ENCODE measurements at regions not wholly inside any gene's neighbourhood (a gene's known extent, or its start where the extent isn't known, plus 50 kb on each side); places are given as distances from the start of the nearest gene placed in this dataset.
A peak's percentile ranks its signal among the peaks of the same experiment; 100 is the strongest.

DNA sequence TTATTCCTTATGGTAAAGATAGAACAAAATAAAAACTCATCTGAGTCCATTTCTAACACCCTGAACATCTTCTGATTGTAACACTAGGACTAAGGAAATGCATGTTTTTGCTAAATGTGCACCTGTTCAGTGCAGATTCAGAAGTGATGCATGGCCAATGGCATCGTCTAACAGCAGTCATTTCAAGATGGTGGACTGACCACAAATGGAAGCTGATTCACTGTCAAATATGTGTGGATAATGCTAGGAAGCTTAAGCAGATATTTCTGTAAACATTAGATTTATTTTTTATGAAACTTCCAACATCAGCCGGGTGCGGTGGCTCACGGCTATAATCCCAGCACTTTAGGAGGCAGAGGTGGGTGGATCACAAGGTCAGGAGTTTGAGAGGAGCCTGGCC lies 394.8 kb downstream of the SAMD5 start:
- H3K4me3 Mint-ChIP-seq = no peak overlapping the region
- H3K9me3 Mint-ChIP-seq = no peaks in the 10 kb centered on the region
- DNase-seq = no peak
- ATAC-seq = no peak
- no peaks in the 10 kb centered on the region for H3K27me3 Mint-ChIP-seq
- no peaks in the 10 kb centered on the region for H3K4me1 Mint-ChIP-seq
- peak overlapping the region in 1 of 2 donors; percentile 59 for H3K27ac Mint-ChIP-seq

DNA sequence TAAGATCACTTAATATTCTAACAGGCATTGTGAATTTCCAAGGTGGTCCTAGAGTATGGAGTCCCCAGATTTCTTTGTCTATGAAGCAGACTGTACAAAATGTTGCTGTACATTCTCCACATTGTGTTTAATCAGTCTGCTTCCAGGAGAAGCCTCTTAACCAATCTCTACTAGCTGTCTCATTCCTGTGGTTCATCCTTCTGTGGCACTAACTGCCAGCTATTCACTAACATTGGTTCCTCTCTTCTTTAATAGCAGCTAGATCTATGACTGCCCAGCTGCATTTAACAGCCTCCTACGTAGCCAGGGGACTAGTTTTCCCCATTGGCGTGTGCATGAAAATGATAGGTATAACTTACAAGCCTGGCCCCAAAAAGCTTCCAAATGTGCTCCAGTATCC lies 395.4 kb downstream of the SAMD5 start:
- Mint-ChIP-seq H3K4me3 (no peak overlapping the region), H3K9me3 (no peaks in the 10 kb centered on the region), H3K27me3 (no peaks in the 10 kb centered on the region), H3K27ac (peak overlapping the region in 1 of 2 donors; percentile 49), H3K4me1 (no peaks in the 10 kb centered on the region)
- DNase-seq (no peak), ATAC-seq (no peak)

DNA sequence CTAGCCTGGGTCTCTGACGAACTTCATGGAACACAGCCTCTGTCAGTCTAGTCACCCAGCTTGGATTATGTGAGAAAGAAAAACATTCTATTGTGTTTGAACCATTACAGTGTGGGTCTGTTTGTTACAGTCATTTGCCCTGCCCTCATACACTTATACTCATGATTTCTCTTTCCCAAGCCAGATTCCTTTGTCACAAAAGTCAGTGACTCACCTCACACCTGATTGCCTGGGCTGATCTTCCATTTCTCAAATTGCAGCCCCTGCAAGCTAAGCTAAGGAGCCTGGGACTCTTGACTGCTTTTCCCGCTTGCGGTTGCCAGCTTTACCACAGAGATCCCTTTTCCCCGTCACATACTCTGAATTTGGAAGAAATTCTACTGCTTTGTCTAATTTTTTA lies 395.9 kb downstream of the SAMD5 start:
- Mint-ChIP-seq H3K9me3 (no peaks in the 10 kb centered on the region), H3K27ac (peak overlapping the region in 1 of 2 donors; percentile 49), H3K4me3 (no peak overlapping the region), H3K27me3 (no peaks in the 10 kb centered on the region), H3K4me1 (no peaks in the 10 kb centered on the region)
- no peak for ATAC-seq
- DNase-seq = no peak

DNA sequence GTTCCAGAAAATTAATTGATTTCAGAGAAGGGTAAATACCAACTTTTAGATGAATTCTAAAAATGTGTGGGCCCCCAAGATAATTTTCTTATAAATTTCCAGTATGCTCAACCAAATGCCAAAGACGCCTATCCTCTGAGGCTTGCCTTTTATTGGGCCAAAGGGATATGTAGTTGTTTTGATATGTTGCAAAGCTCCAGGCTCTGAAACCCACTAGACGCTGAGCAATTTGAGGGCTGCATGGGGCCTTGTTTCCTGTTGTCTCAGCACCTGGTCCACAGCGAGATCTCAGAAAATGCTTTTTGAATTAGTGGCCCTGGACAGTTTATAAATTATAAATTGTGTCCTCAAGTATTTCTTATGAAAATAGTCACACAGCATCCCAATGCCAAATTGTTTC lies 397.2 kb downstream of the SAMD5 start:
- DNase-seq (no peak), ATAC-seq (no peak)
- H3K27me3 Mint-ChIP-seq = no peaks in the 10 kb centered on the region
- H3K4me3 Mint-ChIP-seq = no peak overlapping the region
- H3K9me3 Mint-ChIP-seq = no peaks in the 10 kb centered on the region
- no peak overlapping the region for H3K27ac Mint-ChIP-seq
- H3K4me1 Mint-ChIP-seq = no peaks in the 10 kb centered on the region

DNA sequence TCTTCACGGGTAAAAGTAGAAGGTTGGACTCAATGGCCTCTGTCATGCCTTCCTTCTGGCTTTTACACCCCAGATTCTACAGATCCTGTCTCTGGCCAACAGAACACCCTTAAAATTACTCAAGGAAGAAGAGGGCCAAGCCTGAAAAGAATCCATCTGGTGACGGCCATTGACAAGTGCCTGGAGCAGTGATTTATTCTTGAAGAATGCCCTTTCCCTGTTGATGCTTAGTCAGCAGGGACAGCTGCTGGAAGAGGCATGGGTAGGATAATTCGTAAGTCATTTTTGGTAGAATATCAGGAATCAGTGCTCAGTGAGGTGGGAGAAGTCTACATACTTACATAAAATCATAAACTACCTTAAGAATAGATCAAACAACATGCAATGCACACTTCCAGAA lies 397.9 kb downstream of the SAMD5 start:
- no peak for DNase-seq
- no peaks in the 10 kb centered on the region for H3K27me3 Mint-ChIP-seq
- H3K4me3 Mint-ChIP-seq = no peak overlapping the region
- no peak overlapping the region for H3K27ac Mint-ChIP-seq
- no peak for ATAC-seq
- no peaks in the 10 kb centered on the region for H3K4me1 Mint-ChIP-seq
- H3K9me3 Mint-ChIP-seq = no peaks in the 10 kb centered on the region

DNA sequence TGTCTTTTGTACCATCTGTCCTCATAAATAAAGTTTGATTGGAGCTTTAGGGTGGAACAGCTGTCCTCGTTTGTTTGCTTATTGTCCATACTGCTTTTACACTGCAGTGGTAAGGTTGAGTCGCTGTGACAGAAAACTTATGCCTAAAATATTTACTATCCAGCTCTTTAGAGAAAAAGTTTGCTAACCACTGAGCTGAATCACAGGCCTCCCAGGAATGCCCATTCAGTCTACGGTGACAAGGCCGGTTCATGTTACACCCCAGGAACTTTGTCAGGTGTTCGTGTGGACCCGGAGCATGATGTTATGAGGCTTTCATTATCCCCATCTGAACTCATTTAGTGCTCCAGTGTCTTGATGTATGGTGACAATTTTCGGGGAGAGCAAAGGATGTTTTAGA lies 401.1 kb downstream of the SAMD5 start:
- Mint-ChIP-seq H3K4me3 (no peak overlapping the region), H3K4me1 (no peaks in the 10 kb centered on the region), H3K27ac (no peak overlapping the region), H3K27me3 (no peaks in the 10 kb centered on the region), H3K9me3 (no peaks in the 10 kb centered on the region)
- DNase-seq (no peak), ATAC-seq (no peak)

DNA sequence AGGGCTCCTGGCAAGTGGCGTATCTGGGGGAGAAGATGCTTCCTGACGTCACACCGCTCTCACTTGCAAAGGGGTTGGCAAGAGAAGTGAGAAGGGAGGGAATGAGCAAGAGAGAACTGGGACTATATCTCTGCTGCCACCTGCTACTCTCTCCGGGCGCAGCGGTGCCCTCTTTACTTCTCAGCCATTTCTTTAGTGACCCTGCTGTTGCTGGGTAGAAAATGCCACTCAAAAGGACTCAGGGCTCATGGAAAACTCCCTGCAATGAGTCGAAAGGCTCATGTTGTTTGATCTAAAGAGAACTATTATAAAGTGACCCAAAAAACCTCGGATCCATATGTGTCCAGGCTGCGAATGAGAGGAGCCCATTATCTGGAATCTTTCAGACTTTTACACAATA lies 401.8 kb downstream of the SAMD5 start:
- ATAC-seq = no peak
- no peak for DNase-seq
- no peaks in the 10 kb centered on the region for H3K9me3 Mint-ChIP-seq
- no peaks in the 10 kb centered on the region for H3K27me3 Mint-ChIP-seq
- H3K27ac Mint-ChIP-seq = no peak overlapping the region
- no peak overlapping the region for H3K4me3 Mint-ChIP-seq
- no peaks in the 10 kb centered on the region for H3K4me1 Mint-ChIP-seq

DNA sequence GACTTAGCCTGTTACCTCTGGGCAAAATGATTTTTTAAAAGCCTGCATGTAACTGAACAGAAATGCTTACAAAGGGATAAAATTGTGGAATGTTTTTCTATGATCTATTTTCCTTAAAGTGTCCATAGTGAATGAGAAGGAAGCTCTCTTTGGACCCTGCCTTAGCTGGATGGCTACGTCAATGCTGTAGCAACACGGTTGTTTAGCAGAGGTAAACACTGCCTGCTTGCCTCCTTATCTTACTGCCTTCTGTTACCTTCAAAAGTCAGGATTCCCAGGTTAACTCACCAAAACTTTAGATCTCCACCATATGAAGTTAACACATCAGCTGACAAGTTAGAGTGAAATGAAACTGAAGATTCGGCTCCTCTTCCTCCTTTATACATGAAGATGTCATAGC lies 402.6 kb downstream of the SAMD5 start:
- Mint-ChIP-seq H3K4me3 (no peak overlapping the region), H3K9me3 (no peaks in the 10 kb centered on the region), H3K4me1 (no peaks in the 10 kb centered on the region), H3K27ac (no peak overlapping the region), H3K27me3 (no peaks in the 10 kb centered on the region)
- ATAC-seq (no peak), DNase-seq (no peak)

DNA sequence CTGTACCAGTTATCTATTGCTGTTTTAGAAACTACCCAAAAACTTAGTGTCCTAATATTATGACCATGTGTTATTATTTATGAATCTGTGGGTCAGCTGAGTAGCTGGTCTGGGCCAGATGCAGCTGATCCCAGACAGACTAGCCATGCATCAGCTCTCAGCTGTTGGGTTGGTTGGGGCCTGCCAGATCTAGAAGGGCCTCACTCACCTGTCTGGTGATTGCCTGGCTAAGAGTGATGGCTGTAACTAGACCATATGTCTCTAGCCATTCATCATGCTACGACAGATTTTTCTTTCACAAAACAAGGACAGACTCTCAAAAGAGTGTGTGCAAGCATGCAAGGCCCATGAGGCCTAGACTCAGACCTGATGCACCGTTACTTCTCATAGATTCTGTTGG lies 403.2 kb downstream of the SAMD5 start:
- ATAC-seq = no peak
- DNase-seq = no peak
- H3K4me1 Mint-ChIP-seq = no peaks in the 10 kb centered on the region
- H3K27ac Mint-ChIP-seq = no peak overlapping the region
- no peak overlapping the region for H3K4me3 Mint-ChIP-seq
- H3K27me3 Mint-ChIP-seq = no peaks in the 10 kb centered on the region
- no peaks in the 10 kb centered on the region for H3K9me3 Mint-ChIP-seq

DNA sequence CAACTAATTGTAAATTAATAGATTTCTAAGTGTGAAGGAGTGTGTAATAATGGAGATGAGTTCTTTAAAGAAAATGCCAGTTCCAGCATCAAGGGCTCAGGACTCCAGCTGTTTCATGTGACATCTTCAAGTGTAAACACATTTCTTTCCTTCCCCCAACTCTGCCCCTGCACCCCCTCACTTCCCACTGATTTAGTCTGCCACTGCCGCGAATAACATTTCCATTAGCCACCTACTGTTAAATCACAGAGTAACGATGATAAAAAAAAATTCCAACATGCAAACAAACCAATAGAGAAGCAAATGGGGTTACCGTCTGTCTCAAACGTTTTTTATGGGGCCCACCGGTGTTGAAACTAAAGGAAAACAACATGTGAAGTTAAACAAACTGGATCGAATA lies 414.3 kb downstream of the SAMD5 start:
- Mint-ChIP-seq H3K9me3 (peaks cover 0 to 31% of the 10 kb centered on the region in 2 donors), H3K4me3 (no peak overlapping the region), H3K27me3 (no peaks in the 10 kb centered on the region), H3K27ac (no peak overlapping the region), H3K4me1 (no peaks in the 10 kb centered on the region)
- DNase-seq (no peak), ATAC-seq (no peak)

DNA sequence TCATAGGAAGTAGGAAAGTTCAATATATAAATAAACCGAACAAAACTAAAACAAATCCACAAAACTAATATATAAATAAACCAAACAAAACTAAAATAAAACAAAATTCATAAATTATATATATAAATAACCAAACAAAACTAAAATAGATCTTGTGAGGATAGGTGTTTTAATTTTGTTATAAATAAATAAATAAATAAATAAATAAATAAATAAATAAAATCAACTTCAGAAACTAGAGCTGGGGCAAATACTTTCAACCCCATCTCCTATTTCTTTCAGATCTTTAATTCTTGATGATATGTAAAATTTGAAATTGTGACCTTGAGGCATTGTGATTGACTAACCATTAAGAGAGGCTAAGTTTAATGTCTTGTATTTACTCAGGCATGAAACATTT lies 416.1 kb downstream of the SAMD5 start:
- Mint-ChIP-seq H3K4me3 (no peak overlapping the region), H3K27ac (no peak overlapping the region), H3K4me1 (no peaks in the 10 kb centered on the region), H3K9me3 (peaks cover 8 to 36% of the 10 kb centered on the region in 2 donors), H3K27me3 (peaks cover 6% of the 10 kb centered on the region)
- no peak for ATAC-seq
- no peak for DNase-seq

DNA sequence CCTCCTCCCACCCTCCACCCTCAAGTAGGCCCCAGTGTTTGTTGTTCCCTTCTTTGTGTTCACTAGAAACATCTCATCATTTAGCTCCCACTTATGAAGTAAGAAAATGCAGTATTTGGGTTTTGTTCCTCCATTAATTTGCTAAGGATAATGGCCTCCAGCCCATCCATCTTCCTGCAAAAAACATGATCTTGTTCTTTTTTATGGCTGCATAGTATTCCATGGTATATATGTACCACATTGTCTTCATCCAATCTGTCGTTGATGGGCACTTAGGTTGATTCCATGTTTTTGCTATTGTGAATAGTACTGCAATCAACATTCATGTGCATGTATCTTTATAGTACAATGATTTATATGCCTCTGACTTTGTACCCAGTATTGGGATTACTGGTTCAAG lies 416.8 kb upstream of the SASH1 start:
- DNase-seq = no peak
- H3K9me3 Mint-ChIP-seq = peaks cover 8 to 36% of the 10 kb centered on the region in 2 donors
- ATAC-seq = no peak
- H3K4me1 Mint-ChIP-seq = no peaks in the 10 kb centered on the region
- H3K27ac Mint-ChIP-seq = no peak overlapping the region
- H3K27me3 Mint-ChIP-seq = peaks cover 6% of the 10 kb centered on the region
- no peak overlapping the region for H3K4me3 Mint-ChIP-seq

DNA sequence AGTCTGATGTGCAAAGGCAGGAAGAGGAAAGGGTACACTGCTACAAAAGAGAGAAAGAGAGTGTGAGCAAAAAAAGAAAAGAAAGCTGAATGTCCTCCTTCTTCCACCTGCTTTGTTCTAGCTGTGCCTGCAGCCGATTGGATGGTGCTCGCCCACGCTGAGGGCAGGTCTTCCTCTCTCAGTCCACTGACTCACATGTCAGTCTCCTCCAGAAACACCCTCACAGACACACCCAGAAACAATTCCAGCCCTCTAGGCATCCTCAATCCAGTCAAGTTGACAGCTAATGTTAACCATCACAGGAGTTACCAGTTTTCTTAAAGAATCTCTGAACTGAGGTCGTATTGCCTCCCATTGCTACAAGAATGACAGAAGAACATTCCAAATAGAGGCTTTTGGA lies 411.9 kb upstream of the SASH1 start:
- Mint-ChIP-seq H3K4me1 (no peaks in the 10 kb centered on the region), H3K27ac (no peak overlapping the region), H3K9me3 (peaks cover 8 to 30% of the 10 kb centered on the region in 2 donors), H3K27me3 (peaks cover 6% of the 10 kb centered on the region), H3K4me3 (no peak overlapping the region)
- DNase-seq (no peak), ATAC-seq (no peak)

DNA sequence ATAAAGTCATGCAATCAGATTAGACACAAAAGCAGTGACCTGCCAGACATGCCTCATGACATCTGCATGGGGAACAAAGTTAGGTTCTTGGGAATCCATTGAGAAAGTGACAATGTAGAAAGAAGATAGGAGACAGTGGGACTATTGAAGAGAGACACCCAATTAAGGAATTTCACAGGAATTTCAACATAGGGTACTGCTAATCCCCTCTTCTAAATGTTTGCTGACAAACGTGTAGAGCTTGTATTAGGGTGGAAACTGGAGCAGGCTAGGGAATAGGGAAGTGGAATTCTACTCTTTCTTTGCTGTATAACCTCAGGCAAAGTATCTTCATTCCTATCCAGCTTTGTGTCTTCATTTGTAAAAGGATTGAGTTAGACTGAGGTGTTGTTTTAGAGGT lies 409.4 kb upstream of the SASH1 start:
- DNase-seq = no peak
- no peak for ATAC-seq
- H3K27ac Mint-ChIP-seq = no peak overlapping the region
- H3K4me1 Mint-ChIP-seq = no peaks in the 10 kb centered on the region
- H3K27me3 Mint-ChIP-seq = peaks cover 6% of the 10 kb centered on the region
- H3K4me3 Mint-ChIP-seq = no peak overlapping the region
- peaks cover 6 to 8% of the 10 kb centered on the region in 2 donors for H3K9me3 Mint-ChIP-seq

DNA sequence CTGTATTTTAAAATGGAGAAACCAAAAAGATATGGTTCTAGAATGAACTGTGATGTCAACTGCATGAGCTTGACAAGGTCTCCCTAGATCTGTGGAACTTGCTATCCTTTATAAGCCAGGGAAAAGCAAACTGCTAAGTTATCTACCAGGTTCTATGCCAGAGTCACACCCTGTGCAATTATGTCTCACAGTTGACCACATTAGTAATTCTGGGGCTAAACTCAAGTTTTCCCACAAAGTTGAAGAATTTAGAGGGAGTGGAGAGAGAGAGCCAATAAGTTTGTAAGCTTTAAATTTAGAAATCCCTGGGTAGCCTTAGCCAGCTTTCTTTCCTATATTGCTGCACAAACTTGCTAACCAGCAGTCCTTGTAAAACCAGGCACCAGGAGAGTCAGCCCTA lies 407.0 kb upstream of the SASH1 start:
- H3K9me3 Mint-ChIP-seq = peaks cover 4 to 7% of the 10 kb centered on the region in 2 donors

DNA sequence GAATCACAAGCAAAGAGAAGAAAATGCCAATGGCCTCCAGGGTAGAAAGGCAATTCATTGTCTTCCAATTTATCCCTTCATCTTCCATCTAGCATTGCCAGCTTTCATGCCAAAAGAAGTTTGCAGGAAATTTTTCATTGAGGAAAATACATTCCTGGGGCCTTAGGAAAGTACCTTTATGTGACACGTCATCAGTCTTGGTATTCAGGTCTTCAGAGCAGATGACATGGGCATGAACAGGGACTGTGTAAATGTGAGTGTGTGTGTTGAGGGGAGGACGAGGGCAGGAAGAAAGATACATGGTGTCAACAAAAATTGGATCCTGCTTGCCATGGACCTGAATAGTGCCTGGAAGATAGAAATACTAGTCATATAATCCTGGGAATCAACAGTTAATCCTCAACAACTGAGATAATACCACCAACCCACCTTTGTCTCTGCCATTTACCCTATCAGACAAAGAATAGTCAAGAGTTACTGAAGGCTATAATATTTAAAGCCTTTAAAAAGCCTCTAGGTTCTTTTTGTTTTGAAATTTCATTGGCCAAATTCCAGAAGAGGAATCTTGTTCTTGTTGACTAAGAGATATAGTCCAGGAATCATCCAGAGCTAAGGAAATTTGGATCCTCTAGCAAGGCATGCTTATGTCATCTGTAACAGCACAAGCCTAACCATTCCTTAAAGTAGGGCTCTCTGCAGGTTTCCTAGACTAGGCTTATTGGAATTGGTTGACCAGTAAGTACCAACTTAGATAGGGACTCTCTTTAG lies 405.8 kb upstream of the SASH1 start:
- Mint-ChIP-seq H3K4me1 (no peaks in the 10 kb centered on the region), H3K9me3 (peaks cover 4 to 7% of the 10 kb centered on the region in 2 donors), H3K4me3 (no peak overlapping the region)

More for the DNA sequence above, 407.0 kb upstream of the SASH1 start:
- no peaks in the 10 kb centered on the region for H3K27me3 Mint-ChIP-seq
- ATAC-seq = no peak
- no peak overlapping the region for H3K4me3 Mint-ChIP-seq
- H3K4me1 Mint-ChIP-seq = no peaks in the 10 kb centered on the region
- no peak for DNase-seq
- H3K27ac Mint-ChIP-seq = no peak overlapping the region

DNA sequence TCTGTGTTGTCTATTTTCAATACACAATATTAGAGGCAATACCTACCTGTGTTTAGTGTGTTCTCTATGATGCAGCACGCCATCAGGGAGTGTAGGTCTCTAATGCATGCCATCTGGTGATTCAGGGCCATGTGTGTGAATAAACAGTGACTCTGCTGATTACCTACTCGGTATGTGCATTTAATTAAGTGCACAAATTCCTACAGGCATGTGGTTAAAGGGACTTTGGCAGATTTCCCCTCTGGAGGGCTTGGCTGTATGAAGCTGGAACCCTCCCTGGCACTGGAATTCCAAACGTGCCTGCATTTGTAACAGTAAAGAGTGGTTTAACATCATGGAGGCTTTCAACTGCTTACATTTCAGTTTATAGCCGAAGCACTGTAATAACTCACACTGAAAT lies 401.5 kb upstream of the SASH1 start:
- H3K9me3 Mint-ChIP-seq = peaks cover 8 to 32% of the 10 kb centered on the region in 2 donors
- no peaks in the 10 kb centered on the region for H3K27me3 Mint-ChIP-seq
- no peak overlapping the region for H3K27ac Mint-ChIP-seq
- H3K4me3 Mint-ChIP-seq = no peak overlapping the region
- ATAC-seq (no peak), DNase-seq (no peak)
- H3K4me1 Mint-ChIP-seq = no peaks in the 10 kb centered on the region

More for the DNA sequence above, 405.8 kb upstream of the SASH1 start:
- no peak for ATAC-seq
- Mint-ChIP-seq H3K27me3 (no peaks in the 10 kb centered on the region), H3K27ac (no peak overlapping the region)
- no peak for DNase-seq
